K562 (cell line): ENCODE measurements at regions not wholly inside any gene's neighbourhood (a gene's known extent, or its start where the extent isn't known, plus 50 kb on each side); places are given as distances from the start of the nearest gene placed in this dataset.

Experiments used
- ATAC-seq: fragments of 200-7000 bp; cut with Tn5 transposase; 3 replicates; pipeline ENCODE4 v1.9.1; 2020; ENCODE audit warnings: moderate library complexity
- BruUV-seq: library from RNA; stranded (reverse); fragments of 400-500 nt; replicated peaks from 2 replicates; lab custom pipeline; 2021; lab: Mats Ljungman, UMichigan
- CTCF ChIA-PET: fragments of 300-600 bp; formaldehyde crosslinking; extraction: SDS; loops from one replicate; lab custom pipeline; 2021; ENCODE audit warnings: low intra/inter-chr PET ratio; lab: Yijun Ruan, JAX
- POLR2A ChIA-PET: fragments of 300-600, 350-650 bp; sonication (Branson Sonifier 250); formaldehyde crosslinking; extraction: SDS; loops from one replicate; lab custom pipeline; 2021; ENCODE audit warnings: antibody characterized with exemption, inconsistent platforms; lab: Yijun Ruan, JAX
- DNase-seq, 4 experiments: peaks; one replicate each; pipeline versions ENCODE4 v3.0.0 to v3.0.0-alpha.2; 2011 to 2018; ENCODE audit warnings: low spot score in 3 of 4, mixed read lengths in 3 of 4; ENCODE audit errors: extremely low read depth in 1 of 4
- FAIRE-seq: peaks from 2 replicates; lab custom pipeline; 2011; peaks lifted over from hg19 to GRCh38; lab: Jason Lieb, UNC
- H2AFZ ChIP-seq: 2 replicates; pipeline ENCODE4 v1.6.0; 2011; ENCODE audit warnings: low read depth, low read length, control low read depth, inconsistent platforms
- H3K27ac ChIP-seq: fragments of 200-600 bp; 3 replicates; pipeline ENCODE4 v1.8.0; 2011; ENCODE audit warnings: low read depth, mild to moderate bottlenecking, control low read depth, inconsistent platforms, low read length, moderate library complexity, mixed read lengths; ENCODE audit errors: extremely low read depth
- H3K27me3 ChIP-seq, 2 experiments: fragments of 300-600 bp in 1 of 2; 2 replicates in 1 of 2; 3 replicates in 1 of 2; pipeline versions ENCODE4 v1.6.0 to v1.8.0; 2011; ENCODE audit warnings: inconsistent platforms in 2 of 2, low read length in 2 of 2, mild to moderate bottlenecking in 1 of 2, mixed read lengths in 1 of 2, moderate library complexity in 1 of 2; ENCODE audit not compliant: control insufficient read depth in 2 of 2, insufficient read depth in 2 of 2
- H3K36me3 ChIP-seq: fragments of 300-600 bp; 3 replicates; pipeline ENCODE4 v1.8.0; 2011; ENCODE audit warnings: mild to moderate bottlenecking, low read length, inconsistent platforms; ENCODE audit not compliant: control insufficient read depth, insufficient read depth
- H3K4me1 ChIP-seq, 2 experiments: fragments of 200-600 bp in 1 of 2; replicated peaks in 1 of 2; 2 replicates in 1 of 2; 3 replicates in 1 of 2; pipeline versions ENCODE4 v1.5.1 to v1.8.0; 2011; ENCODE audit warnings: inconsistent platforms in 2 of 2, low read length in 2 of 2, mild to moderate bottlenecking in 1 of 2, mixed read lengths in 1 of 2, moderate library complexity in 1 of 2; ENCODE audit not compliant: control insufficient read depth in 2 of 2, insufficient read depth in 2 of 2
- H3K4me2 ChIP-seq: 2 replicates; pipeline ENCODE4 v1.6.1; 2011; ENCODE audit warnings: low read length, control low read depth, inconsistent platforms, mixed read lengths; ENCODE audit not compliant: insufficient read depth
- H3K4me3 ChIP-seq: fragments of 200-600 bp; sonication (generic), shearing (Covaris generic); 2 replicates; pipeline ENCODE4 v1.5.1; 2016; ENCODE audit warnings: control low read depth, inconsistent platforms
- H3K79me2 ChIP-seq: fragments of 200-600 bp; 3 replicates; pipeline ENCODE4 v1.8.0; 2011; ENCODE audit warnings: low read length, inconsistent platforms; ENCODE audit not compliant: control insufficient read depth, insufficient read depth
- H3K9ac ChIP-seq, 2 experiments: 2 replicates each; pipeline versions ENCODE4 v1.6.0 to v1.6.1; 2011; ENCODE audit warnings: low read depth in 2 of 2, low read length in 2 of 2, control low read depth in 1 of 2, inconsistent platforms in 1 of 2, mild to moderate bottlenecking in 1 of 2, mixed read lengths in 1 of 2; ENCODE audit not compliant: insufficient read depth in 1 of 2
- H3K9me1 ChIP-seq: one replicate; pipeline ENCODE4 v1.6.0; 2011; ENCODE audit warnings: inconsistent platforms, mild to moderate bottlenecking, low read length, moderate library complexity; ENCODE audit not compliant: control insufficient read depth, insufficient read depth
- H3K9me3 ChIP-seq: replicated peaks from 2 replicates; pipeline ENCODE4 v1.5.1; 2011; ENCODE audit warnings: low read depth, low read length, inconsistent platforms; ENCODE audit not compliant: control insufficient read depth, insufficient read depth
- H4K20me1 ChIP-seq: replicated peaks from 2 replicates; pipeline ENCODE4 v1.6.1; 2011; ENCODE audit warnings: low read length, inconsistent platforms, mixed read lengths; ENCODE audit not compliant: control insufficient read depth, insufficient read depth
- CBFA2T2 ChIP-seq: fragments of 450-650 bp; conservative IDR thresholded peaks from 2 replicates; pipeline ENCODE4 v1.6.1; 2017; ENCODE audit warnings: mild to moderate bottlenecking
- CBFA2T3 ChIP-seq: fragments of 450-650 bp; IDR thresholded peaks from 2 replicates; pipeline ENCODE4 v1.6.1; 2017
- CHD4 ChIP-seq: fragments of 200-600 bp; sonication (generic); IDR thresholded peaks from 3 replicates; pipeline ENCODE4 v1.6.1; 2012; ENCODE audit warnings: low read depth, mild to moderate bottlenecking, mixed read lengths, low read length, inconsistent platforms; ENCODE audit not compliant: insufficient read depth, insufficient replicate concordance, poor library complexity, severe bottlenecking
- DNMT1 ChIP-seq: fragments of 450-650 bp; IDR thresholded peaks from 2 replicates; pipeline ENCODE4 v1.6.1; 2016; ENCODE audit warnings: antibody characterized with exemption, mild to moderate bottlenecking
- JUNB ChIP-seq: fragments of 450-650 bp; formaldehyde crosslinking; conservative IDR thresholded peaks from 2 replicates; pipeline ENCODE4 v1.4.0; 2020; ENCODE audit warnings: mild to moderate bottlenecking
- PHF20 ChIP-seq: fragments of 450-650 bp; IDR thresholded peaks from 2 replicates; pipeline ENCODE4 v1.6.1; 2018; ENCODE audit not compliant: partially characterized antibody
- RBM25 ChIP-seq: fragments of 200-400 bp; formaldehyde crosslinking; IDR thresholded peaks from 2 replicates; pipeline ENCODE4 v1.6.1; 2018; ENCODE audit warnings: low read length, low read depth, moderate library complexity; ENCODE audit not compliant: severe bottlenecking
- SIN3A ChIP-seq, 2 experiments: fragments of 150-350 bp in 1 of 2; IDR thresholded peaks; 2 replicates each; pipeline ENCODE4 v1.6.1; 2011 to 2016; ENCODE audit warnings: borderline replicate concordance in 2 of 2, low read depth in 2 of 2, low read length in 2 of 2, mild to moderate bottlenecking in 2 of 2, moderate library complexity in 2 of 2; ENCODE audit not compliant: control insufficient read depth in 1 of 2
- ZNF143 ChIP-seq: sonication (generic); formaldehyde crosslinking; IDR thresholded peaks from 2 replicates; pipeline ENCODE4 v1.9.0; 2022; ENCODE audit warnings: mild to moderate bottlenecking, missing genetic modification reagents
- WGBS: fragments of 100-300 bp; shearing (Covaris generic); methylation state at CpG from one replicate; pipeline ENCODE4 v1.1.6; 2016; ENCODE audit warnings: low coverage, mixed read lengths; ENCODE audit not compliant: insufficient coverage; ENCODE audit errors: missing lambda C conversion rate; 5-methylcytosine and 5-hydroxymethylcytosine counted together
- in situ Hi-C: fragments of 300-500 bp; cut with MboI; formaldehyde crosslinking; loops from 4 replicates; pipeline ENCODE4 v1.15.0; 2018; ENCODE audit warnings: inconsistent platforms, mixed read lengths
- intact Hi-C: fragments of 100-400 bp; cut with micrococcal nuclease; formaldehyde crosslinking; loops from 2 replicates; pipeline ENCODE4 v1.14.2; 2022
- TF ChIP-seq, protein P1 (sequence below): fragments of 250-450 bp; sonication (Bioruptor Pico); IDR thresholded peaks from 2 replicates; pipeline ENCODE4 v1.4.0; 2020; ENCODE audit warnings: mild to moderate bottlenecking, moderate library complexity
- TF ChIP-seq, protein P2 (sequence below): sonication (generic); formaldehyde crosslinking; IDR thresholded peaks from 2 replicates; pipeline ENCODE4 v1.5.0; 2020; ENCODE audit warnings: missing genetic modification reagents

DNA sequence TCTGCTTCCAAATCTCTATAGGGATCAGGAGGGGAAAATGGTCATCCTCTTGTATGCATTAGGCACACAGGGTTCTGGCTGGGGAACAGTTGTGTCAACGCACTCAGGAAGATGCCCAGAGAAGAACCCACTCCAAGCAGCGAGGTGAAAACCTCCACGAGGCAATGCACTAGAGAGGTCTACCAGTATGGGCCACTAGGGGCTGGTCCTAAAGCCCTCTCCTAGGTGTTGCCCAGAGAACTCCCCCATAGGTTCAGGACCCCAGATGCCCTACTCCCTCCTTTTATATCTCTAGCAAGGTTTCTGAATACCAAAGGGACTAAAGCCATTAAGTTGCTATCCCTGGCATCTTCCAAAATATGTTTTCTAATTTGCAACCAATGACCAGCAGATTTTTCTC, 142.7 kb upstream of the NLGN4X start:
- BruUV-seq: no TSS peak
- Histone ChIP-seq H3K9ac (no peak overlapping the region), H3K4me1 (no peaks in the 10 kb centered on the region), H2AFZ (no peak overlapping the region), H3K79me2 (no peaks in the 10 kb centered on the region), H3K9me1 (no peaks in the 10 kb centered on the region), H3K27ac (no peak overlapping the region), H3K9me3 (no peaks in the 10 kb centered on the region), H3K27me3 (no peaks in the 10 kb centered on the region), H3K36me3 (no peaks in the 10 kb centered on the region), H3K4me3 (no peak overlapping the region), H3K4me2 (no peak overlapping the region), H4K20me1 (no peaks in the 10 kb centered on the region)
- 0% methylated on average over 3 of the region's 3 CpGs for WGBS
- FAIRE-seq (no peak), DNase-seq (no peak), ATAC-seq (no peak)
- ChIA-PET POLR2A (no interaction called here), CTCF (no interaction called here)
- intact Hi-C loops: no loop called here
- in situ Hi-C loops: no loop called here
- TF ChIP-seq JUNB (CRISPR knock-in tag): no peak
- TF ChIP-seq, protein P1, sequence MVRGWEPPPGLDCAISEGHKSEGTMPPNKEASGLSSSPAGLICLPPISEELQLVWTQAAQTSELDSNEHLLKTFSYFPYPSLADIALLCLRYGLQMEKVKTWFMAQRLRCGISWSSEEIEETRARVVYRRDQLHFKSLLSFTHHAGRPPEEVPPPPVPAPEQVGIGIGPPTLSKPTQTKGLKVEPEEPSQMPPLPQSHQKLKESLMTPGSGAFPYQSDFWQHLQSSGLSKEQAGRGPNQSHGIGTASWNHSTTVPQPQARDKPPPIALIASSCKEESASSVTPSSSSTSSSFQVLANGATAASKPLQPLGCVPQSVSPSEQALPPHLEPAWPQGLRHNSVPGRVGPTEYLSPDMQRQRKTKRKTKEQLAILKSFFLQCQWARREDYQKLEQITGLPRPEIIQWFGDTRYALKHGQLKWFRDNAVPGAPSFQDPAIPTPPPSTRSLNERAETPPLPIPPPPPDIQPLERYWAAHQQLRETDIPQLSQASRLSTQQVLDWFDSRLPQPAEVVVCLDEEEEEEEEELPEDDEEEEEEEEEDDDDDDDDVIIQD (CRISPR knock-in tag): no peak
- TF ChIP-seq CBFA2T3: no peak
- TF ChIP-seq CBFA2T2: no peak
- TF ChIP-seq SIN3A (IDR thresholded peaks at IDR 0.05; ENCODE audit: borderline replicate concordance in 2 of 2, control insufficient read depth in 1 of 2, low read depth in 2 of 2, low read length in 2 of 2): no peak
- TF ChIP-seq CHD4: no peak
- TF ChIP-seq RBM25: no peak
- TF ChIP-seq DNMT1: no peak
- TF ChIP-seq ZNF143 (CRISPR knock-in tag): no peak
- TF ChIP-seq, protein P2, sequence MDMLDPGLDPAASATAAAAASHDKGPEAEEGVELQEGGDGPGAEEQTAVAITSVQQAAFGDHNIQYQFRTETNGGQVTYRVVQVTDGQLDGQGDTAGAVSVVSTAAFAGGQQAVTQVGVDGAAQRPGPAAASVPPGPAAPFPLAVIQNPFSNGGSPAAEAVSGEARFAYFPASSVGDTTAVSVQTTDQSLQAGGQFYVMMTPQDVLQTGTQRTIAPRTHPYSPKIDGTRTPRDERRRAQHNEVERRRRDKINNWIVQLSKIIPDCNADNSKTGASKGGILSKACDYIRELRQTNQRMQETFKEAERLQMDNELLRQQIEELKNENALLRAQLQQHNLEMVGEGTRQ (CRISPR knock-in tag): no peak
- TF ChIP-seq PHF20: no peak
- TF ChIP-seq, all 486 proteins: peak for 0
